K562 (cell line): ENCODE measurements at regions not wholly inside any gene's neighbourhood (a gene's known extent, or its start where the extent isn't known, plus 50 kb on each side); places are given as distances from the start of the nearest gene placed in this dataset.

Experiments used
- BHLHE40 ChIP-seq: IDR thresholded peaks from 2 replicates; pipeline ENCODE4 v1.6.1; 2011; ENCODE audit warnings: low read length, improper control_type of control experiment
- FIP1L1 ChIP-seq: fragments of 200-400 bp; formaldehyde crosslinking; IDR thresholded peaks from 2 replicates; pipeline ENCODE4 v1.6.1; 2018; ENCODE audit warnings: mild to moderate bottlenecking, low read depth, low read length; ENCODE audit not compliant: poor library complexity, severe bottlenecking
- HMG20B ChIP-seq: fragments of 250-450 bp; sonication (Bioruptor Pico); IDR thresholded peaks from 2 replicates; pipeline ENCODE4 v1.5.0; 2021; ENCODE audit warnings: mild to moderate bottlenecking
- HMGN3 ChIP-seq: IDR thresholded peaks from 2 replicates; pipeline ENCODE4 v1.6.1; 2011; ENCODE audit warnings: borderline replicate concordance, low read depth, mild to moderate bottlenecking, mixed read lengths, low read length; ENCODE audit not compliant: insufficient read length; ENCODE audit errors: extremely low read depth
- HSF4 ChIP-seq: fragments of 250-450 bp; sonication (Bioruptor Pico); IDR thresholded peaks from 2 replicates; pipeline ENCODE4 v2.1.2; 2022; ENCODE audit warnings: mild to moderate bottlenecking, moderate library complexity, borderline replicate concordance
- POLR2B ChIP-seq: fragments of 450-650 bp; IDR thresholded peaks from 2 replicates; pipeline ENCODE4 v1.6.1; 2018; ENCODE audit warnings: low read depth; ENCODE audit not compliant: partially characterized antibody
- RBM14 ChIP-seq: fragments of 200-400 bp; formaldehyde crosslinking; IDR thresholded peaks from 2 replicates; pipeline ENCODE4 v1.6.1; 2018; ENCODE audit warnings: low read depth, mild to moderate bottlenecking, low read length, moderate library complexity, borderline replicate concordance; ENCODE audit not compliant: insufficient read depth
- SNRNP70 ChIP-seq: fragments of 200-400 bp; formaldehyde crosslinking; optimal IDR thresholded peaks from 2 replicates; pipeline ENCODE3; 2017; ENCODE audit warnings: low read depth, low read length
- TF ChIP-seq, protein P1 (sequence below): fragments of 250-450 bp; sonication (Bioruptor Pico); IDR thresholded peaks from 2 replicates; pipeline ENCODE4 v1.8.0; 2021; ENCODE audit warnings: mild to moderate bottlenecking, moderate library complexity
- TF ChIP-seq, protein P2 (sequence below): fragments of 450-650 bp; formaldehyde crosslinking; IDR thresholded peaks from 2 replicates; pipeline ENCODE4 v1.4.0; 2020; ENCODE audit warnings: mild to moderate bottlenecking
- TF ChIP-seq, protein P3 (sequence below): sonication (generic); formaldehyde crosslinking; IDR thresholded peaks from 2 replicates; pipeline ENCODE4 v1.9.0; 2022; ENCODE audit warnings: mild to moderate bottlenecking, missing genetic modification reagents
- TF ChIP-seq, protein P4 (sequence below): fragments of 450-650 bp; IDR thresholded peaks from 2 replicates; pipeline ENCODE4 v1.6.1; 2016; ENCODE audit warnings: antibody characterized with exemption
- TF ChIP-seq, protein P5 (sequence below): sonication (generic); formaldehyde crosslinking; IDR thresholded peaks from 2 replicates; pipeline ENCODE4 v1.9.0; 2022; ENCODE audit warnings: mild to moderate bottlenecking, missing genetic modification reagents
- TF ChIP-seq, protein P6 (sequence below), 2 experiments: fragments of 450-650 bp; IDR thresholded peaks; 2 replicates each; pipeline ENCODE4 v1.6.1; 2018; ENCODE audit warnings: mild to moderate bottlenecking in 2 of 2, low read depth in 1 of 2; ENCODE audit not compliant: partially characterized antibody in 2 of 2

DNA sequence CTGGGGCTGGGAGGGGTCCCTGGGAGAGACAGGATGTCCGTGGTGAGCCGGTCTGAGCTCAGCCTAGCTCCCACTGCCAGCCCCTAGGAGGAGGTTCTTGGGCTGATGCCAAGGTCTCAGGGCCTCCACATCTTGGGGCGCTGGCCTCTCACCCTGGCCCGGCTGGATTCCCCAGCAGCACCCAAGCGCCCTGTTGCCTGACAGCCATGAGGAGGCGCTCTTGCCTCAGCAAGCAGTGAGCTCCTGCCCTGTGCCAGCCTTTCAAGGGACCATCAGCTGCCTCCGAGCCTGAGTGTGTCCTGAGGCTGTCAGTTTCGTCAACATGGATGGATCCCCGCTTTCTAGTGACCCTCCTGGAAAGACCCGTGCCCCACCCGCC is 234.9 kb upstream of the CIBAR2 start (continued):
- no peak for TF ChIP-seq HMG20B
- TF ChIP-seq, protein P1, sequence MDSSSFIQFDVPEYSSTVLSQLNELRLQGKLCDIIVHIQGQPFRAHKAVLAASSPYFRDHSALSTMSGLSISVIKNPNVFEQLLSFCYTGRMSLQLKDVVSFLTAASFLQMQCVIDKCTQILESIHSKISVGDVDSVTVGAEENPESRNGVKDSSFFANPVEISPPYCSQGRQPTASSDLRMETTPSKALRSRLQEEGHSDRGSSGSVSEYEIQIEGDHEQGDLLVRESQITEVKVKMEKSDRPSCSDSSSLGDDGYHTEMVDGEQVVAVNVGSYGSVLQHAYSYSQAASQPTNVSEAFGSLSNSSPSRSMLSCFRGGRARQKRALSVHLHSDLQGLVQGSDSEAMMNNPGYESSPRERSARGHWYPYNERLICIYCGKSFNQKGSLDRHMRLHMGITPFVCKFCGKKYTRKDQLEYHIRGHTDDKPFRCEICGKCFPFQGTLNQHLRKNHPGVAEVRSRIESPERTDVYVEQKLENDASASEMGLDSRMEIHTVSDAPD (CRISPR knock-in tag) = no peak
- TF ChIP-seq HSF4 (CRISPR knock-in tag) = no peak
- TF ChIP-seq, protein P2, sequence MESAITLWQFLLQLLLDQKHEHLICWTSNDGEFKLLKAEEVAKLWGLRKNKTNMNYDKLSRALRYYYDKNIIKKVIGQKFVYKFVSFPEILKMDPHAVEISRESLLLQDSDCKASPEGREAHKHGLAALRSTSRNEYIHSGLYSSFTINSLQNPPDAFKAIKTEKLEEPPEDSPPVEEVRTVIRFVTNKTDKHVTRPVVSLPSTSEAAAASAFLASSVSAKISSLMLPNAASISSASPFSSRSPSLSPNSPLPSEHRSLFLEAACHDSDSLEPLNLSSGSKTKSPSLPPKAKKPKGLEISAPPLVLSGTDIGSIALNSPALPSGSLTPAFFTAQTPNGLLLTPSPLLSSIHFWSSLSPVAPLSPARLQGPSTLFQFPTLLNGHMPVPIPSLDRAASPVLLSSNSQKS (CRISPR knock-in tag) = no peak
- no peak for TF ChIP-seq SNRNP70
- TF ChIP-seq, protein P3, sequence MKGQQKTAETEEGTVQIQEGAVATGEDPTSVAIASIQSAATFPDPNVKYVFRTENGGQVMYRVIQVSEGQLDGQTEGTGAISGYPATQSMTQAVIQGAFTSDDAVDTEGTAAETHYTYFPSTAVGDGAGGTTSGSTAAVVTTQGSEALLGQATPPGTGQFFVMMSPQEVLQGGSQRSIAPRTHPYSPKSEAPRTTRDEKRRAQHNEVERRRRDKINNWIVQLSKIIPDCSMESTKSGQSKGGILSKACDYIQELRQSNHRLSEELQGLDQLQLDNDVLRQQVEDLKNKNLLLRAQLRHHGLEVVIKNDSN (CRISPR knock-in tag) = no peak
- TF ChIP-seq, protein P4, sequence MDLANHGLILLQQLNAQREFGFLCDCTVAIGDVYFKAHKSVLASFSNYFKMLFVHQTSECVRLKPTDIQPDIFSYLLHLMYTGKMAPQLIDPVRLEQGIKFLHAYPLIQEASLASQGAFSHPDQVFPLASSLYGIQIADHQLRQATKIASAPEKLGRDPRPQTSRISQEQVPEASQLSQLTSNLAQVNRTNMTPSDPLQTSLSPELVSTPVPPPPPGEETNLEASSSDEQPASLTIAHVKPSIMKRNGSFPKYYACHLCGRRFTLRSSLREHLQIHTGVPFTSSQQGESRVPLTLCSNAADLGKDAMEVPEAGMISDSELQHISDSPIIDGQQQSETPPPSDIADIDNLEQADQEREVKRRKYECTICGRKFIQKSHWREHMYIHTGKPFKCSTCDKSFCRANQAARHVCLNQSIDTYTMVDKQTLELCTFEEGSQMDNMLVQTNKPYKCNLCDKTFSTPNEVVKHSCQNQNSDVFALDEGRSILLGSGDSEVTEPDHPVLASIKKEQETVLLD = no peak
- TF ChIP-seq, protein P5, sequence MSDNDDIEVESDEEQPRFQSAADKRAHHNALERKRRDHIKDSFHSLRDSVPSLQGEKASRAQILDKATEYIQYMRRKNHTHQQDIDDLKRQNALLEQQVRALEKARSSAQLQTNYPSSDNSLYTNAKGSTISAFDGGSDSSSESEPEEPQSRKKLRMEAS = no peak
- no peak for TF ChIP-seq RBM14
- TF ChIP-seq, protein P6, sequence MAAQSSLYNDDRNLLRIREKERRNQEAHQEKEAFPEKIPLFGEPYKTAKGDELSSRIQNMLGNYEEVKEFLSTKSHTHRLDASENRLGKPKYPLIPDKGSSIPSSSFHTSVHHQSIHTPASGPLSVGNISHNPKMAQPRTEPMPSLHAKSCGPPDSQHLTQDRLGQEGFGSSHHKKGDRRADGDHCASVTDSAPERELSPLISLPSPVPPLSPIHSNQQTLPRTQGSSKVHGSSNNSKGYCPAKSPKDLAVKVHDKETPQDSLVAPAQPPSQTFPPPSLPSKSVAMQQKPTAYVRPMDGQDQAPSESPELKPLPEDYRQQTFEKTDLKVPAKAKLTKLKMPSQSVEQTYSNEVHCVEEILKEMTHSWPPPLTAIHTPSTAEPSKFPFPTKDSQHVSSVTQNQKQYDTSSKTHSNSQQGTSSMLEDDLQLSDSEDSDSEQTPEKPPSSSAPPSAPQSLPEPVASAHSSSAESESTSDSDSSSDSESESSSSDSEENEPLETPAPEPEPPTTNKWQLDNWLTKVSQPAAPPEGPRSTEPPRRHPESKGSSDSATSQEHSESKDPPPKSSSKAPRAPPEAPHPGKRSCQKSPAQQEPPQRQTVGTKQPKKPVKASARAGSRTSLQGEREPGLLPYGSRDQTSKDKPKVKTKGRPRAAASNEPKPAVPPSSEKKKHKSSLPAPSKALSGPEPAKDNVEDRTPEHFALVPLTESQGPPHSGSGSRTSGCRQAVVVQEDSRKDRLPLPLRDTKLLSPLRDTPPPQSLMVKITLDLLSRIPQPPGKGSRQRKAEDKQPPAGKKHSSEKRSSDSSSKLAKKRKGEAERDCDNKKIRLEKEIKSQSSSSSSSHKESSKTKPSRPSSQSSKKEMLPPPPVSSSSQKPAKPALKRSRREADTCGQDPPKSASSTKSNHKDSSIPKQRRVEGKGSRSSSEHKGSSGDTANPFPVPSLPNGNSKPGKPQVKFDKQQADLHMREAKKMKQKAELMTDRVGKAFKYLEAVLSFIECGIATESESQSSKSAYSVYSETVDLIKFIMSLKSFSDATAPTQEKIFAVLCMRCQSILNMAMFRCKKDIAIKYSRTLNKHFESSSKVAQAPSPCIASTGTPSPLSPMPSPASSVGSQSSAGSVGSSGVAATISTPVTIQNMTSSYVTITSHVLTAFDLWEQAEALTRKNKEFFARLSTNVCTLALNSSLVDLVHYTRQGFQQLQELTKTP (IDR thresholded peaks at IDR 0.05; ENCODE audit: low read depth in 1 of 2, partially characterized antibody in 2 of 2) = no peak
- TF ChIP-seq BHLHE40 = 0 out of 2 replicates have a peak, but pooled peaks have one; percentile 25
- TF ChIP-seq FIP1L1 = no peak
- TF ChIP-seq POLR2B = no peak
- TF ChIP-seq HMGN3 = no peak
